ENCODE measurements at regions not wholly inside any gene's neighbourhood (a gene's known extent, or its start where the extent isn't known, plus 50 kb on each side); places are given as distances from the start of the nearest gene placed in this dataset.

DNA sequence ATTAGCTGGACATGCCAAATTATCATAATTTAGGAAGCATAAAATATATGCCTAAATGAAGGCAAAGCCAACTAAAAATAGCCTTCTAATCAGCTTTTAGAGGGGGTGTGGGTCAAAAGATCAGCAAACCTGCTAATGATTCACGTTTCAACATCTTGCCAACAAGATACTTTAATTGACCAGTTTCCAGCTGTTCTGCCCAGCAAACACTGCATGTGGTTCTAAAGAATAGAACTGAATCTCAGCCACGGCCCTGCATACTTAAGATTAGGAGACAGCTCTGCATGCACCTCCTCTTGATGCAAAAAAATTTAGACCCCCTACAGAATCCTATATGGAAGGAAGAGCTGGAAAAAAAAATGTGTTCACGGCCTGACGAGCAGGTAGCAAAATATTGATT lies 500.5 kb downstream of the TBL1XR1 start:
- TF ChIP-seq, protein P1, sequence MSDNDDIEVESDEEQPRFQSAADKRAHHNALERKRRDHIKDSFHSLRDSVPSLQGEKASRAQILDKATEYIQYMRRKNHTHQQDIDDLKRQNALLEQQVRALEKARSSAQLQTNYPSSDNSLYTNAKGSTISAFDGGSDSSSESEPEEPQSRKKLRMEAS (CRISPR knock-in tag; IDR thresholded peaks at IDR 0.05), result no peak
- TF ChIP-seq, protein P2, sequence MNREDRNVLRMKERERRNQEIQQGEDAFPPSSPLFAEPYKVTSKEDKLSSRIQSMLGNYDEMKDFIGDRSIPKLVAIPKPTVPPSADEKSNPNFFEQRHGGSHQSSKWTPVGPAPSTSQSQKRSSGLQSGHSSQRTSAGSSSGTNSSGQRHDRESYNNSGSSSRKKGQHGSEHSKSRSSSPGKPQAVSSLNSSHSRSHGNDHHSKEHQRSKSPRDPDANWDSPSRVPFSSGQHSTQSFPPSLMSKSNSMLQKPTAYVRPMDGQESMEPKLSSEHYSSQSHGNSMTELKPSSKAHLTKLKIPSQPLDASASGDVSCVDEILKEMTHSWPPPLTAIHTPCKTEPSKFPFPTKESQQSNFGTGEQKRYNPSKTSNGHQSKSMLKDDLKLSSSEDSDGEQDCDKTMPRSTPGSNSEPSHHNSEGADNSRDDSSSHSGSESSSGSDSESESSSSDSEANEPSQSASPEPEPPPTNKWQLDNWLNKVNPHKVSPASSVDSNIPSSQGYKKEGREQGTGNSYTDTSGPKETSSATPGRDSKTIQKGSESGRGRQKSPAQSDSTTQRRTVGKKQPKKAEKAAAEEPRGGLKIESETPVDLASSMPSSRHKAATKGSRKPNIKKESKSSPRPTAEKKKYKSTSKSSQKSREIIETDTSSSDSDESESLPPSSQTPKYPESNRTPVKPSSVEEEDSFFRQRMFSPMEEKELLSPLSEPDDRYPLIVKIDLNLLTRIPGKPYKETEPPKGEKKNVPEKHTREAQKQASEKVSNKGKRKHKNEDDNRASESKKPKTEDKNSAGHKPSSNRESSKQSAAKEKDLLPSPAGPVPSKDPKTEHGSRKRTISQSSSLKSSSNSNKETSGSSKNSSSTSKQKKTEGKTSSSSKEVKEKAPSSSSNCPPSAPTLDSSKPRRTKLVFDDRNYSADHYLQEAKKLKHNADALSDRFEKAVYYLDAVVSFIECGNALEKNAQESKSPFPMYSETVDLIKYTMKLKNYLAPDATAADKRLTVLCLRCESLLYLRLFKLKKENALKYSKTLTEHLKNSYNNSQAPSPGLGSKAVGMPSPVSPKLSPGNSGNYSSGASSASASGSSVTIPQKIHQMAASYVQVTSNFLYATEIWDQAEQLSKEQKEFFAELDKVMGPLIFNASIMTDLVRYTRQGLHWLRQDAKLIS (CRISPR knock-in tag; IDR thresholded peaks at IDR 0.05; ENCODE audit: borderline replicate concordance), result no peak
- TF ChIP-seq, protein P3, sequence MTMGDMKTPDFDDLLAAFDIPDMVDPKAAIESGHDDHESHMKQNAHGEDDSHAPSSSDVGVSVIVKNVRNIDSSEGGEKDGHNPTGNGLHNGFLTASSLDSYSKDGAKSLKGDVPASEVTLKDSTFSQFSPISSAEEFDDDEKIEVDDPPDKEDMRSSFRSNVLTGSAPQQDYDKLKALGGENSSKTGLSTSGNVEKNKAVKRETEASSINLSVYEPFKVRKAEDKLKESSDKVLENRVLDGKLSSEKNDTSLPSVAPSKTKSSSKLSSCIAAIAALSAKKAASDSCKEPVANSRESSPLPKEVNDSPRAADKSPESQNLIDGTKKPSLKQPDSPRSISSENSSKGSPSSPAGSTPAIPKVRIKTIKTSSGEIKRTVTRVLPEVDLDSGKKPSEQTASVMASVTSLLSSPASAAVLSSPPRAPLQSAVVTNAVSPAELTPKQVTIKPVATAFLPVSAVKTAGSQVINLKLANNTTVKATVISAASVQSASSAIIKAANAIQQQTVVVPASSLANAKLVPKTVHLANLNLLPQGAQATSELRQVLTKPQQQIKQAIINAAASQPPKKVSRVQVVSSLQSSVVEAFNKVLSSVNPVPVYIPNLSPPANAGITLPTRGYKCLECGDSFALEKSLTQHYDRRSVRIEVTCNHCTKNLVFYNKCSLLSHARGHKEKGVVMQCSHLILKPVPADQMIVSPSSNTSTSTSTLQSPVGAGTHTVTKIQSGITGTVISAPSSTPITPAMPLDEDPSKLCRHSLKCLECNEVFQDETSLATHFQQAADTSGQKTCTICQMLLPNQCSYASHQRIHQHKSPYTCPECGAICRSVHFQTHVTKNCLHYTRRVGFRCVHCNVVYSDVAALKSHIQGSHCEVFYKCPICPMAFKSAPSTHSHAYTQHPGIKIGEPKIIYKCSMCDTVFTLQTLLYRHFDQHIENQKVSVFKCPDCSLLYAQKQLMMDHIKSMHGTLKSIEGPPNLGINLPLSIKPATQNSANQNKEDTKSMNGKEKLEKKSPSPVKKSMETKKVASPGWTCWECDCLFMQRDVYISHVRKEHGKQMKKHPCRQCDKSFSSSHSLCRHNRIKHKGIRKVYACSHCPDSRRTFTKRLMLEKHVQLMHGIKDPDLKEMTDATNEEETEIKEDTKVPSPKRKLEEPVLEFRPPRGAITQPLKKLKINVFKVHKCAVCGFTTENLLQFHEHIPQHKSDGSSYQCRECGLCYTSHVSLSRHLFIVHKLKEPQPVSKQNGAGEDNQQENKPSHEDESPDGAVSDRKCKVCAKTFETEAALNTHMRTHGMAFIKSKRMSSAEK (CRISPR knock-in tag; IDR thresholded peaks at IDR 0.05; ENCODE audit: borderline replicate concordance), result no peak
- TF ChIP-seq, protein P4, sequence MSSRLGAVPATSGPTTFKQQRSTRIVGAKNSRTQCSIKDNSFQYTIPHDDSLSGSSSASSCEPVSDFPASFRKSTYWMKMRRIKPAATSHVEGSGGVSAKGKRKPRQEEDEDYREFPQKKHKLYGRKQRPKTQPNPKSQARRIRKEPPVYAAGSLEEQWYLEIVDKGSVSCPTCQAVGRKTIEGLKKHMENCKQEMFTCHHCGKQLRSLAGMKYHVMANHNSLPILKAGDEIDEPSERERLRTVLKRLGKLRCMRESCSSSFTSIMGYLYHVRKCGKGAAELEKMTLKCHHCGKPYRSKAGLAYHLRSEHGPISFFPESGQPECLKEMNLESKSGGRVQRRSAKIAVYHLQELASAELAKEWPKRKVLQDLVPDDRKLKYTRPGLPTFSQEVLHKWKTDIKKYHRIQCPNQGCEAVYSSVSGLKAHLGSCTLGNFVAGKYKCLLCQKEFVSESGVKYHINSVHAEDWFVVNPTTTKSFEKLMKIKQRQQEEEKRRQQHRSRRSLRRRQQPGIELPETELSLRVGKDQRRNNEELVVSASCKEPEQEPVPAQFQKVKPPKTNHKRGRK (CRISPR knock-in tag; IDR thresholded peaks at IDR 0.05; ENCODE audit: borderline replicate concordance), result no peak

Measured in WTC11 (cell line).